CD4-positive, alpha-beta T cell treated with Interleukin-1 beta for 1 hour (primary cell): ENCODE measurements at regions not wholly inside any gene's neighbourhood (a gene's known extent, or its start where the extent isn't known, plus 50 kb on each side); places are given as distances from the start of the nearest gene placed in this dataset.
"Not testable (repeated sequence)": the region's sequence is repeated elsewhere in the genome, so short reads cannot be mapped to it uniquely, and the experiment has no call there.

Experiments
- DNase-seq, 2 donors: peaks; one replicate each; pipeline ENCODE4 v3.0.0-alpha.2; 2020 to 2022

- DNase-seq: no peak
Measured at GRCh38 chr18:39611381-39612100, 2045.9 kb upstream of the CELF4 start.

GRCh38 chr18:39607034-39607433, 2041.4 kb upstream of the CELF4 start:
- no peak for DNase-seq

GRCh38 chr18:39604836-39605235, 2039.2 kb upstream of the CELF4 start:
- DNase-seq: no peak

GRCh38 chr18:39602131-39602530, 2036.5 kb upstream of the CELF4 start:
- no peak for DNase-seq

GRCh38 chr18:39600894-39601293, 2035.3 kb upstream of the CELF4 start:
- DNase-seq: no peak

GRCh38 chr18:39599251-39599650, 2033.7 kb upstream of the CELF4 start:
- DNase-seq: no peak

- no peak for DNase-seq
Measured at GRCh38 chr18:39596891-39597290, 2031.3 kb upstream of the CELF4 start.

- no peak for DNase-seq
Measured at GRCh38 chr18:39596221-39596620, 2030.6 kb upstream of the CELF4 start.

GRCh38 chr18:39594206-39594605, 2028.6 kb upstream of the CELF4 start:
- no peak for DNase-seq

- no peak for DNase-seq
Measured at GRCh38 chr18:39591649-39592048, 2026.1 kb upstream of the CELF4 start.

GRCh38 chr18:39589496-39589895, 2023.9 kb upstream of the CELF4 start:
- DNase-seq: no peak

GRCh38 chr18:39587586-39587985, 2022.0 kb upstream of the CELF4 start:
- DNase-seq: no peak

- DNase-seq: no peak
Measured at GRCh38 chr18:39586741-39587140, 2021.1 kb upstream of the CELF4 start.

- no peak for DNase-seq
Measured at GRCh38 chr18:39574897-39575296, 2009.3 kb upstream of the CELF4 start.

GRCh38 chr18:39571511-39571910, 2005.9 kb upstream of the CELF4 start:
- DNase-seq: no peak

GRCh38 chr18:39565551-39566230, 2000.1 kb upstream of the CELF4 start:
- DNase-seq: not testable (repeated sequence)

GRCh38 chr18:39564716-39565115, 1999.1 kb upstream of the CELF4 start:
- no peak for DNase-seq

- DNase-seq: no peak
Measured at GRCh38 chr18:39561126-39561525, 1995.5 kb upstream of the CELF4 start.

GRCh38 chr18:39558658-39559057, 1993.1 kb upstream of the CELF4 start:
- DNase-seq: no peak

GRCh38 chr18:39555496-39555895, 1989.9 kb upstream of the CELF4 start:
- DNase-seq: no peak

GRCh38 chr18:39550701-39551100, 1985.1 kb upstream of the CELF4 start:
- no peak for DNase-seq

GRCh38 chr18:39549144-39549543, 1983.5 kb upstream of the CELF4 start:
- DNase-seq: no peak

- DNase-seq: no peak
Measured at GRCh38 chr18:39531659-39532058, 1966.1 kb upstream of the CELF4 start.

GRCh38 chr18:39529358-39529757, 1963.8 kb upstream of the CELF4 start:
- DNase-seq: no peak

GRCh38 chr18:39527465-39527864, 1961.9 kb upstream of the CELF4 start:
- no peak for DNase-seq
